ENCODE measurements at regions not wholly inside any gene's neighbourhood (a gene's known extent, or its start where the extent isn't known, plus 50 kb on each side); places are given as distances from the start of the nearest gene placed in this dataset.

DNA sequence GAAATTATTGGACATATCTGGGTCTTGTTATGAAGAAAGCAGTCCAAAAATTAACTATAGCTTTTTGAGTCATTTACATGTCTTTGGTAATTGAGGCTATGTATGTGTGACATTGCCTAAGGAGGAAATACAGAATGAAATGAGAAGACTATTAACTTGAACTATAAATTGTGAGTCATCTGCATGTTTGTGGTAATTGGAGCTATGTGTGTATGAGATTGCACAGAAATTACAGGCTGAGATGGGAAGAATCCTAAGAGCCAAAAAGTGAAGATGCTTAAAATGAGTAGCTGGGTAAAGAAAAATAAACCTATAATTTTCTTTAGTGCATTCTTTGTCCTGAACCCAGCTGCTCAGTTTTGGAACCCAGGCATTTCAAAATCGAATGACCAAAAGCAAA lies 747.6 kb upstream of the EDIL3 start:
- no TSS peak for BruUV-seq (replicated peaks)
- in situ Hi-C loops (cut with MboI) (no loop called here), intact Hi-C loops (cut with micrococcal nuclease) (no loop called here)
- H3K27me3 ChIP-seq (ENCODE audit: control insufficient read depth in 2 of 2, insufficient read depth in 2 of 2, low read length in 2 of 2), result no peaks in the 10 kb centered on the region
- no peak overlapping the region for H3K27ac ChIP-seq (ENCODE audit: extremely low read depth, low read depth, low read length)
- ATAC-seq, result no peak
- no peaks in the 10 kb centered on the region for H3K4me1 ChIP-seq (replicated peaks in 1 of 2; ENCODE audit: control insufficient read depth in 2 of 2, insufficient read depth in 2 of 2, low read length in 2 of 2)
- no peaks in the 10 kb centered on the region for H3K9me1 ChIP-seq (ENCODE audit: control insufficient read depth, insufficient read depth, low read length)
- no peaks in the 10 kb centered on the region for H3K79me2 ChIP-seq (ENCODE audit: control insufficient read depth, insufficient read depth, low read length)
- ChIA-PET CTCF (ENCODE audit: low intra/inter-chr PET ratio) (no interaction called here), POLR2A (no interaction called here)
- H3K9me3 ChIP-seq (replicated peaks; ENCODE audit: control insufficient read depth, insufficient read depth, low read depth, low read length), result no peaks in the 10 kb centered on the region
- DNase-seq (ENCODE audit: extremely low read depth in 1 of 4, low spot score in 3 of 4), result no peak
- no peak overlapping the region for H3K9ac ChIP-seq (ENCODE audit: insufficient read depth in 1 of 2, low read depth in 2 of 2, low read length in 2 of 2)
- no peak overlapping the region for H3K4me2 ChIP-seq (ENCODE audit: insufficient read depth, low read length)
- H3K36me3 ChIP-seq (ENCODE audit: control insufficient read depth, insufficient read depth, low read length), result no peaks in the 10 kb centered on the region
- WGBS (ENCODE audit: insufficient coverage, low coverage, missing lambda C conversion rate), result 0% methylated on average over 1 of the region's 1 CpG
- no peak overlapping the region for H3K4me3 ChIP-seq
- no peak overlapping the region for H2AFZ ChIP-seq (ENCODE audit: low read depth, low read length)
- H4K20me1 ChIP-seq (replicated peaks; ENCODE audit: control insufficient read depth, insufficient read depth, low read length), result no peaks in the 10 kb centered on the region
- no peak for FAIRE-seq
- no peak for TF ChIP-seq FOXM1 (IDR thresholded peaks at IDR 0.05; ENCODE audit: low read depth)
- no peak for TF ChIP-seq FOXM1 (CRISPR knock-in tag; IDR thresholded peaks at IDR 0.05; ENCODE audit: low read depth)
- TF ChIP-seq ZNF79 (CRISPR knock-in tag; IDR thresholded peaks at IDR 0.05; ENCODE audit: low read depth), result no peak
- TF ChIP-seq CEBPZ (IDR thresholded peaks at IDR 0.05; ENCODE audit: borderline replicate concordance, low read depth, low read length), result no peak
- TF ChIP-seq, protein P1, sequence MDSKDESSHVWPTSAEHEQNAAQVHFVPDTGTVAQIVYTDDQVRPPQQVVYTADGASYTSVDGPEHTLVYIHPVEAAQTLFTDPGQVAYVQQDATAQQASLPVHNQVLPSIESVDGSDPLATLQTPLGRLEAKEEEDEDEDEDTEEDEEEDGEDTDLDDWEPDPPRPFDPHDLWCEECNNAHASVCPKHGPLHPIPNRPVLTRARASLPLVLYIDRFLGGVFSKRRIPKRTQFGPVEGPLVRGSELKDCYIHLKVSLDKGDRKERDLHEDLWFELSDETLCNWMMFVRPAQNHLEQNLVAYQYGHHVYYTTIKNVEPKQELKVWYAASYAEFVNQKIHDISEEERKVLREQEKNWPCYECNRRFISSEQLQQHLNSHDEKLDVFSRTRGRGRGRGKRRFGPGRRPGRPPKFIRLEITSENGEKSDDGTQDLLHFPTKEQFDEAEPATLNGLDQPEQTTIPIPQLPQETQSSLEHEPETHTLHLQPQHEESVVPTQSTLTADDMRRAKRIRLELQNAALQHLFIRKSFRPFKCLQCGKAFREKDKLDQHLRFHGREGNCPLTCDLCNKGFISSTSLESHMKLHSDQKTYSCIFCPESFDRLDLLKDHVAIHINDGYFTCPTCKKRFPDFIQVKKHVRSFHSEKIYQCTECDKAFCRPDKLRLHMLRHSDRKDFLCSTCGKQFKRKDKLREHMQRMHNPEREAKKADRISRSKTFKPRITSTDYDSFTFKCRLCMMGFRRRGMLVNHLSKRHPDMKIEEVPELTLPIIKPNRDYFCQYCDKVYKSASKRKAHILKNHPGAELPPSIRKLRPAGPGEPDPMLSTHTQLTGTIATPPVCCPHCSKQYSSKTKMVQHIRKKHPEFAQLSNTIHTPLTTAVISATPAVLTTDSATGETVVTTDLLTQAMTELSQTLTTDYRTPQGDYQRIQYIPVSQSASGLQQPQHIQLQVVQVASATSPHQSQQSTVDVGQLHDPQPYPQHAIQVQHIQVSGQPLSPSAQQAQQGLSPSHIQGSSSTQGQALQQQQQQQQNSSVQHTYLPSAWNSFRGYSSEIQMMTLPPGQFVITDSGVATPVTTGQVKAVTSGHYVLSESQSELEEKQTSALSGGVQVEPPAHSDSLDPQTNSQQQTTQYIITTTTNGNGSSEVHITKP (IDR thresholded peaks at IDR 0.05; ENCODE audit: partially characterized antibody), result no peak
- no peak for TF ChIP-seq RAD51 (IDR thresholded peaks at IDR 0.05; ENCODE audit: borderline replicate concordance, low read depth)
- TF ChIP-seq, protein P2, sequence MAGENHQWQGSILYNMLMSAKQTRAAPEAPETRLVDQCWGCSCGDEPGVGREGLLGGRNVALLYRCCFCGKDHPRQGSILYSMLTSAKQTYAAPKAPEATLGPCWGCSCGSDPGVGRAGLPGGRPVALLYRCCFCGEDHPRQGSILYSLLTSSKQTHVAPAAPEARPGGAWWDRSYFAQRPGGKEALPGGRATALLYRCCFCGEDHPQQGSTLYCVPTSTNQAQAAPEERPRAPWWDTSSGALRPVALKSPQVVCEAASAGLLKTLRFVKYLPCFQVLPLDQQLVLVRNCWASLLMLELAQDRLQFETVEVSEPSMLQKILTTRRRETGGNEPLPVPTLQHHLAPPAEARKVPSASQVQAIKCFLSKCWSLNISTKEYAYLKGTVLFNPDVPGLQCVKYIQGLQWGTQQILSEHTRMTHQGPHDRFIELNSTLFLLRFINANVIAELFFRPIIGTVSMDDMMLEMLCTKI (IDR thresholded peaks at IDR 0.05; ENCODE audit: partially characterized antibody), result no peak
- no peak for TF ChIP-seq YBX1 (IDR thresholded peaks at IDR 0.05)
- TF ChIP-seq RBM14 (IDR thresholded peaks at IDR 0.05; ENCODE audit: borderline replicate concordance, insufficient read depth, low read depth, low read length), result no peak
- TF ChIP-seq CBX8 (IDR thresholded peaks at IDR 0.05; ENCODE audit: borderline replicate concordance, extremely low read depth, low read depth, low read length, poor library complexity, severe bottlenecking), result no peak
- no peak for TF ChIP-seq IRF2 (CRISPR knock-in tag; IDR thresholded peaks at IDR 0.05)
- TF ChIP-seq ZFP30 (CRISPR knock-in tag; IDR thresholded peaks at IDR 0.05; ENCODE audit: borderline replicate concordance), result no peak
- TF ChIP-seq ZNF134 (CRISPR knock-in tag; conservative IDR thresholded peaks at IDR 0.05), result no peak
